Fibroblast of skin of left quadriceps (primary cell): ENCODE measurements at regions not wholly inside any gene's neighbourhood (a gene's known extent, or its start where the extent isn't known, plus 50 kb on each side); places are given as distances from the start of the nearest gene placed in this dataset.
"Not testable (repeated sequence)": the region's sequence is repeated elsewhere in the genome, so short reads cannot be mapped to it uniquely, and the experiment has no call there.

Experiments
- DNase-seq, 2 experiments: peaks; one replicate each; pipeline ENCODE4 v3.0.0-alpha.2; 2013; ENCODE audit warnings: low read depth in 2 of 2

DNA sequence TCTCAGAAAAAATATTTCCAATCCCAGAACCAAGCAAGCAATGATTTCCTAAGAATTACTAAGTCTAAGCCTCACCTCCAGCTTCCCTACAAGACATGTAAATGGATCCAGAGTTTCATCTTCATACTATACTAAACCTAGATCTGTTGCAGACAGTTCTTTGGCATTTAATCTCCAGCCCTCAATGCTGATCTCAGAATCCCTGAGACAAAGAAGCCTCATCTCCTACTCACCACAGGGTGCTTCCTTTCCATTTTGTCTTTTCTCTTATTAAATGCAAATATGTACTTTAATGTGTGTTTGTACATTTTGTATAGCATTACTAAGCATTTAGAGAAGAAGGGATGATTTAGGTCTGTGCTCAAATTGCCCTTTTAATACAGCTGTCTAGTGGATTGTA, 954.9 kb downstream of the TDRD15 start:
- no peak for DNase-seq

- no peak for DNase-seq
Measured at GRCh38 chr2:22079583-22079982, 955.8 kb downstream of the TDRD15 start.

- DNase-seq = no peak
Measured at GRCh38 chr2:22086726-22087125, 963.0 kb downstream of the TDRD15 start.

DNA sequence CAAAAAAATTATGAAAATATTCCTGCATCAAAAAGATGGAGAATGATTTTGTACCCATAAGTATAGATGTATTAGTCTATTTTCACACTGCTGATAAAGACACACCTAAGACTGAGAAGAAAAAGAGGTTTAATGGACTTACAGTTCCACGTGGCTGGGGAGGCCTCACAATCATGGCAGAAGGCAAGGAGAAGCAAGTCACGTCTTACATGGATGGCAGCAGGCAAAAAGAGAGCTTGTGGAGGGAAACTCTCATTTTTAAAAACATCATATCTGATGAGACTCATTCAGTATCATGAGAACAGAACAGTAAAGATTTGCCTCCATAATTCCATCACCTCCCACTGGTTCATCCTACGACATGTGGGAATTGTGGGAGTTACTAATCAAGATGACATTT, 979.8 kb downstream of the TDRD15 start:
- DNase-seq = not testable (repeated sequence)

DNA sequence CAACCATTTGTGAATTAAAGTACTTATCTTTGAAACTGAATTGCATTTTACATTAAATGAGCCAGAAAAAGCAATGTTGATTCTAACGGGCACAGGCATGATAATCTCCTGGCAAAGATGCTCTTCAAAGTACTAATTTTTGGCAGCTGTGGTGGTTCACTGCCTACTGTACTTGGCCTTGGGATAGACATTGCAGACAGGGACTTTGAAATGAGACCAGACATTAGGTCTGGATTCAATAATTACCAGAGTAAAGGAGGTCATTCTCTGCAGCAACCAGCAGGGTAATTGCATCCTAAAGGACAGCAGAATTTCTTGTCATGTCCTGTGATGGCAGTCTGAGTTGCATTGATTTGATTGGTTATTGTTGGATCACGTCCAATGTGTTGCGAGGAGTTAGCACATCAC, 986.5 kb downstream of the TDRD15 start:
- no peak for DNase-seq

- no peak for DNase-seq
Measured at GRCh38 chr2:22124003-22124402, 1000.2 kb downstream of the TDRD15 start.

DNA sequence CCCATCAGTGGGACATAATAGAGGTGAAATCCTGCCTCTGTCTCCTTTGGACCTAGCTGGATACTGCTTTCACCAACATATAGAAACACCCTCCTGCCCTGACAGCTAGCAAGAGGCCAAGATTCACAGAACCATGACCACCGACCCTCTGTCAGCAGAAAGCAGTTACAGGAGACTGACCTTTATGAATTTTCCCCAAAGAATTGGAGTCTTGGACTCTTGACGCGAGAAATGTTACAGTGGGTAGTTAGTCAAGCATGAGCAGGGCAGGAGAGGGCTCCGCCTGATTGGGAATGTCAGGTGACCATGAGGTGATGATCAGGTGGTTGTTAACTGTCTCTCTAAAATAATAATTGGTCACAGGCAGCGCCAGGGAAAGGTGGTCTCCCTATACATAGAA, 1002.3 kb downstream of the TDRD15 start:
- no peak for DNase-seq

DNA sequence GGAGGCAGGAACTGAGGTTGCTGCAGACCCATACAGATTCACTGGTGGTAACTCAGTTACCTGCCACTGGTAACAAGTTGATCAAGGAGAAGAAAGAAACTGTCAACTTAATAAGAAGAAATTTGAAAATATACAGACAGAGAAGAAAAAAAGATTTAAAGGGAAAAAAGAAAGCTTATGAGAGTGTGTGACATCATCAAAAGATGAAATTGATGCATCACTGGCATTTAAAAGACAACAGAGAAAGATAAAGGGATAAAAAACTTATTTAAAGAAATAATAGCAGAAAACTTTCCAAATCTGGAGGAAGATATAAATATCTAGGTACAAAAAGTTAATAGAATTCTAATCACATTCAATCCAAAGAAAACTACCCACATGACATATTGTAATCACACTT, 1003.2 kb downstream of the TDRD15 start:
- no peak for DNase-seq

DNA sequence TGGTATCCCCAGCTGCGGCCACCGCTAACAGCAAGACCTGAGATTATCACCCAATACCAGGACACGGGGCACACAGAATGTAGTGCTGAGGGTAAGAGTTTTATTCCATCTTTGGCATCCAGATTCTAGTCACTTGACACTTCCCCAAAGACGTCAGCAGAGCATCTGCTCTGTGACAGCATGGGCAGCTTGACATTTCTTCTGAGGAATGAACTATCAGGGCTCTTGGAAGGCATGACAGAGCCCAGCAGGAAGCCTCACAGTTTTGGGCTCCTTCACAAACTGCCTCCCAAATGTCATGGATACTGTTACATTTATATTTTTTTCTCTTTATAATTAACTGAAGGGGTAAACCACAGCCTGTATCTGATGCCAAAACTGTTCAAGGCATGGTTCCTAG, 1010.7 kb downstream of the TDRD15 start:
- DNase-seq = no peak

DNA sequence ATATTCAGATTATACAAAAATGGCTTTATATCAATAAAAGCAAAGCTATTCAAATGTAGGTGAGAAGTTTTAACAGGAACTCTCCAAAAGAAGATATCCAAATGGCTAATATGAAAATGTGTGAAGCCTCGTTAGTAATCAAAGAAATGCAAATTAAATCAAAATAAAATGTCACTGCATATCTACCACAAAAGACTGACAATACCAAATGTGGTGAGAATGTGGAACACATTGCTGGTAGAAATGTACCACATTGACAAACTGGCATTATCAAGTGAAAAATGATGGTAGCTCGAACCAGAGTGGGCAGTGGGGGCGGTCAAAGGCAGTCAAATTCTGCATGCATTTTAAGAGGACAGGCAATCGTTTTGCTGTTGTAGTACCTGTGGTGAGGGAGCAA, 1012.7 kb downstream of the TDRD15 start:
- DNase-seq = no peak

GRCh38 chr2:22143840-22144239, 1020.1 kb downstream of the TDRD15 start:
- no peak for DNase-seq

DNA sequence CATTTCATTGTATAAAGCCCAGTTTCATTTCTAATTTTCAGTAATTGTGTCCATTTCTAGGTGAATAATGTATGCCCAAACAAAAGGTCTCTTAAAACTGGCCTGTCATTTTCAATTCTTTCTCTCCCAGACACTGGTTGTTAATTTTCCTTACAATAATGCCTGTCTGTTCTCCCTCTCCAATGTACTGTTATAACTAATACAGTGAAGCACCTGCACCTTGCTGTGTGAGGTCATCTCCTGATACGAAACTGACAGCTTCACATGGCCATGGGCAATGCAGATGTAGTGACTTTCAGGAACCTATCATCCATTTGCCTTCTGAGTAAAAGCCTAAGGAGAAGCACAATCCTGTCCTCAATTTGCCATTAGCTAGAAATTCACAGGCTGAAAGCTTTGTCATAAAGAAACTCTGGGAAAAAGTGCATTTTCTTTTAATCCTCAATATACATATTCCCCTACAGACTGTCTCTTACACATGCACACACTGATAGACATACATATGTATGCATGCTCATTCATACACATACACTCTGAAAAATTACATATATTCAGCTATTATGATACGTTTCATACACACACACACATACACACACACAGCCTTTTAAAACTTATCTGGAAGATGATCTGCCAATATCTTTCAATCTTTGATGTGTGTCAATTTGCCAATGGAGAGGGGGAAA, 1030.3 kb downstream of the TDRD15 start:
- no peak for DNase-seq

- DNase-seq = not testable (repeated sequence)
Measured at GRCh38 chr2:22156661-22157060, 1032.9 kb downstream of the TDRD15 start.

DNA sequence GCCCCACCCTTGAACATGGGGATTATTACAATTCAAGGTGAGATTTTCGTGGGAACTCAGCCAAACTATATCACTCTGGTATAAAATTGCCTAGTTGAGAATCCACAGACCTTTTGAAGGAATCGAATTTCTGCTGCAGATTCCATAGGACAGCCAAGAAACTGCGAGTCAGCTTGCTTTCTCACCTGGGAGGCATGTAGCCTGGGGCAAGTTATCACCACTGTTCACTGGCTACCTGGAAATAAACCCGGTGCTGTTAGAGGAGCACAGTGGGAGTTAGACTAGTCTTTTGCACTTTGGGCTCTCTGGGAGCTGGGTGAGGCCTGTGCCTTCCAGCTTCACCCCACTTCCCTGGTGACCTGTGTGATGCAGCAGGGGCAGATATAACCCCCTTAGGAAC, 1043.5 kb downstream of the TDRD15 start:
- DNase-seq = no peak

GRCh38 chr2:22175003-22175402, 1051.2 kb downstream of the TDRD15 start:
- DNase-seq = no peak

DNA sequence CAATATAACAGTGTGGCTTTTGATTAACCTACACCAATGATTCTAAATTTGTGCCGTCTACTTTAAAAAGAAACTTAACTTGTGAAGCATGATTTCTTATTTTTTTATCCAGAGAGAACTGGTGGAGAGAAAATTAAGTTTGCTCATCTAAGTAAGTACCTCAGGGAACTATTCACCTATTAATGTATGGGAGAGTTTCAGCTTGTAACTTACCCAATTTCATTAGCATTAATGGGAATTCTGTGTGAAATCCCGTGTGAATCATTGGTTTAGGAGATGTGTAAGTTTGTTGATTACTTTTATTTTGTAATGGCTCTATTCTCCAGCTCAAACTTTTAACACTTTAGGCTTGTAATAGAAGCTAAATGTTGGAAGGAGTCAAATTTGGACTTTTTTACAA, 1061.5 kb downstream of the TDRD15 start:
- DNase-seq = no peak

DNA sequence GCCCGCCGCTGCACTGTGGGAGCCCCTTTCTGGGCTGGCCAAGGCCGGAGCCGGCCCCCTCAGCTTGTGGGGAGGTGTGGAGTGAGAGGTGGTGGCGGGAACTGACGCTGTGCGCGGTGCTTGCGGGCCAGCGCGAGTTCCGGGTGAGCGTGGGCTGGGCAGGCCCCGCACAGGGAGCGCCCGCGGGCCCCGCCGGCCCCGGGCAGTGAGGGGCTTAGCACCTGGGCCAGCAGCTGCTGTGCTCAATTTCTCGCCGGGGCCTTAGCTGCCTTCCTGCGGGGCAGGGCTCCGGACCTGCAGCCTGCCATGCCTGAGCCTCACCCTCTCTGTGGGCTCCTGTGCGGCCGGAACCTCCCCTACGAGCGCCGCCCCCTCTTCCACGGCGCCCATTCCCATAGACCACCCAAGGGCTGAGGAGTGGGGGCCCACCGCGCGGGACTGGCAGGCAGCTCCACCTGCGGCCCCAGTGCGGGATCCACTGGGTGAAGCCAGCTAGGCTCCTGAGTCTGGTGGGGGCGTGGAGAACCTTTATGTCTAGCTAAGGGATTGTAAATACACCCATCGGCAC, 1062.6 kb downstream of the TDRD15 start:
- not testable (repeated sequence) for DNase-seq

DNA sequence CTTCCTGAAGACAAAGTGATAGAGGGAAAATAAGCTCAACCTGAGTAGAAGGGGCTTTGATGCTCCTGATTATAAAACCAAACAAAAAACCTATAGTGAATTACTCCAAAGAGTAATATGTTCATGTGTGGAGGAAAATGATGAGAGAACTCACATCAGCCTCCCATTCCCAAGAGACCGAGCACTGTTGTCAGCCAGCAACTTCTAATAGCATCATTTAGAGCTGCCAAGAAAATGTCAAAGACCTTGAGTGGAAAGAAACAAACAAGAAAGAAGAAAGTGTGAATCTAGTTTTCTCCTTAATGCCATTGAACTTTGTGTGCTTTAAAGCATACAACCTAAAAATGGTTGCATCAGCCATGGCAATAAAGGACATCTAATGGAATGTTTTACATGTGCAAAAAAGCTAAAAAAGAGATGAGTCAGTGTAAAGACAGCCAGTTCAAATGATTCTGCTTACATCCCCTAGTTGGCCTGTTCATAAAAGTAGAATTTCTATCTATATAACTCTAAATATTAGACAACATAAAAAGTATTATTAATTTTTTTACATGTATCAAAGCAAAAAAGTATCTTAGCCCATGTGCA, 1066.2 kb downstream of the TDRD15 start:
- DNase-seq = peak; percentile 18 to 20

- DNase-seq = no peak
Measured at GRCh38 chr2:22194218-22194617, 1070.5 kb downstream of the TDRD15 start.

DNA sequence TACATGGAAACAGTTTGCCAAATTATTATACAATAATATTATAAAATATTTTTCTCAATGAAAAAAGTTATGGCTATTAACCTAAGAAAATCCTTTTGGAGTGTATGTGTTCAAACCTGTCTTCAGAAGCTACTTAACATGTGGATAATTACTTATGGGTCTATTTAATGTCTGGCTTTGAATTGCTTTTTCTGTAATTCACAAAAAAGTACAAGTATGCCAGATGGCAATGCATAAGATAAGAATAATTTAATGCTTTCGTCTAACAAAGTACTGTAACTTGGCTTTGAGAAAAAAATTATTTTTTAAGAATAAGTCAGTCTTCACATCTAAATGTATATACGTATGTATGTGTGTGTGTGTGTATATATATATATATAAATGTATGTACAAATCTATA, 1073.0 kb downstream of the TDRD15 start:
- no peak for DNase-seq

- DNase-seq = no peak
Measured at GRCh38 chr2:22198381-22199283, 1074.9 kb downstream of the TDRD15 start.

DNA sequence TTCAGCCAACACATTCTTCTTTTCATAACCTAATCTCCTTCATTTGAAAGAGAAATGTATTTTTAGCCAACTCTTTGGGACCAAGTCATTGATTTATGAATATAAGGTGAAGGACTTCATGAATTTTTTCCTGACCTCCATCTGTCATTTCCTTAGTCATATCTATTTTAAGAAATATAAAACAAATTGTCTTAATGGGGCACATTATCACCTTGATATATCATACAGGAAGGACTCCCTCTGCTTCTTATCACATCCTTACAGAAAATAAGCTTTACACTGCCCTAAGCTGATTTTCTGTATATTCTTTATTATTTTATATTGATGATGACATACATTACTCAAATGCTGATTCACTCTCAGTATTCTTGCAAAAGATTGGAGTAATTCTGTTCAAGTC, 1076.2 kb downstream of the TDRD15 start:
- no peak for DNase-seq
